K562 (cell line): ENCODE measurements at regions not wholly inside any gene's neighbourhood (a gene's known extent, or its start where the extent isn't known, plus 50 kb on each side); places are given as distances from the start of the nearest gene placed in this dataset.

ENCODE experiments used
- ATAC-seq: fragments of 200-7000 bp; cut with Tn5 transposase; 3 replicates; pipeline ENCODE4 v1.9.1; 2020; ENCODE audit warnings: moderate library complexity
- BruUV-seq: library from RNA; stranded (reverse); fragments of 400-500 nt; replicated peaks from 2 replicates; lab custom pipeline; 2021; lab: Mats Ljungman, UMichigan
- CTCF ChIA-PET: fragments of 300-600 bp; formaldehyde crosslinking; extraction: SDS; loops from one replicate; lab custom pipeline; 2021; ENCODE audit warnings: low intra/inter-chr PET ratio; lab: Yijun Ruan, JAX
- POLR2A ChIA-PET: fragments of 300-600, 350-650 bp; sonication (Branson Sonifier 250); formaldehyde crosslinking; extraction: SDS; loops from one replicate; lab custom pipeline; 2021; ENCODE audit warnings: antibody characterized with exemption, inconsistent platforms; lab: Yijun Ruan, JAX
- DNase-seq, 4 experiments: peaks; one replicate each; pipeline versions ENCODE4 v3.0.0 to v3.0.0-alpha.2; 2011 to 2018; ENCODE audit warnings: low spot score in 3 of 4, mixed read lengths in 3 of 4; ENCODE audit errors: extremely low read depth in 1 of 4
- FAIRE-seq: peaks from 2 replicates; lab custom pipeline; 2011; peaks lifted over from hg19 to GRCh38; lab: Jason Lieb, UNC
- H2AFZ ChIP-seq: 2 replicates; pipeline ENCODE4 v1.6.0; 2011; ENCODE audit warnings: low read depth, low read length, control low read depth, inconsistent platforms
- H3K27ac ChIP-seq: fragments of 200-600 bp; 3 replicates; pipeline ENCODE4 v1.8.0; 2011; ENCODE audit warnings: low read depth, mild to moderate bottlenecking, control low read depth, inconsistent platforms, low read length, moderate library complexity, mixed read lengths; ENCODE audit errors: extremely low read depth
- H3K27me3 ChIP-seq, 2 experiments: fragments of 300-600 bp in 1 of 2; 2 replicates in 1 of 2; 3 replicates in 1 of 2; pipeline versions ENCODE4 v1.6.0 to v1.8.0; 2011; ENCODE audit warnings: inconsistent platforms in 2 of 2, low read length in 2 of 2, mild to moderate bottlenecking in 1 of 2, mixed read lengths in 1 of 2, moderate library complexity in 1 of 2; ENCODE audit not compliant: control insufficient read depth in 2 of 2, insufficient read depth in 2 of 2
- H3K36me3 ChIP-seq: fragments of 300-600 bp; 3 replicates; pipeline ENCODE4 v1.8.0; 2011; ENCODE audit warnings: mild to moderate bottlenecking, low read length, inconsistent platforms; ENCODE audit not compliant: control insufficient read depth, insufficient read depth
- H3K4me1 ChIP-seq, 2 experiments: fragments of 200-600 bp in 1 of 2; replicated peaks in 1 of 2; 2 replicates in 1 of 2; 3 replicates in 1 of 2; pipeline versions ENCODE4 v1.5.1 to v1.8.0; 2011; ENCODE audit warnings: inconsistent platforms in 2 of 2, low read length in 2 of 2, mild to moderate bottlenecking in 1 of 2, mixed read lengths in 1 of 2, moderate library complexity in 1 of 2; ENCODE audit not compliant: control insufficient read depth in 2 of 2, insufficient read depth in 2 of 2
- H3K4me2 ChIP-seq: 2 replicates; pipeline ENCODE4 v1.6.1; 2011; ENCODE audit warnings: low read length, control low read depth, inconsistent platforms, mixed read lengths; ENCODE audit not compliant: insufficient read depth
- H3K4me3 ChIP-seq: fragments of 200-600 bp; sonication (generic), shearing (Covaris generic); 2 replicates; pipeline ENCODE4 v1.5.1; 2016; ENCODE audit warnings: control low read depth, inconsistent platforms
- H3K79me2 ChIP-seq: fragments of 200-600 bp; 3 replicates; pipeline ENCODE4 v1.8.0; 2011; ENCODE audit warnings: low read length, inconsistent platforms; ENCODE audit not compliant: control insufficient read depth, insufficient read depth
- H3K9ac ChIP-seq, 2 experiments: 2 replicates each; pipeline versions ENCODE4 v1.6.0 to v1.6.1; 2011; ENCODE audit warnings: low read depth in 2 of 2, low read length in 2 of 2, control low read depth in 1 of 2, inconsistent platforms in 1 of 2, mild to moderate bottlenecking in 1 of 2, mixed read lengths in 1 of 2; ENCODE audit not compliant: insufficient read depth in 1 of 2
- H3K9me1 ChIP-seq: one replicate; pipeline ENCODE4 v1.6.0; 2011; ENCODE audit warnings: inconsistent platforms, mild to moderate bottlenecking, low read length, moderate library complexity; ENCODE audit not compliant: control insufficient read depth, insufficient read depth
- H3K9me3 ChIP-seq: replicated peaks from 2 replicates; pipeline ENCODE4 v1.5.1; 2011; ENCODE audit warnings: low read depth, low read length, inconsistent platforms; ENCODE audit not compliant: control insufficient read depth, insufficient read depth
- H4K20me1 ChIP-seq: replicated peaks from 2 replicates; pipeline ENCODE4 v1.6.1; 2011; ENCODE audit warnings: low read length, inconsistent platforms, mixed read lengths; ENCODE audit not compliant: control insufficient read depth, insufficient read depth
- EHMT2 ChIP-seq: fragments of 450-650 bp; IDR thresholded peaks from 2 replicates; pipeline ENCODE4 v1.6.1; 2018; ENCODE audit warnings: antibody characterized with exemption
- GTF2E2 ChIP-seq: fragments of 200-800 bp; sonication (Bioruptor generic); IDR thresholded peaks from 2 replicates; pipeline ENCODE4 v1.6.1; 2016; ENCODE audit warnings: missing genetic modification characterization, missing compliant biosample characterization
- MTA1 ChIP-seq: fragments of 450-650 bp; IDR thresholded peaks from 2 replicates; pipeline ENCODE4 v1.6.1; 2017; ENCODE audit warnings: borderline replicate concordance
- NR2F6 ChIP-seq: fragments of 450-650 bp; formaldehyde crosslinking; IDR thresholded peaks from 2 replicates; pipeline ENCODE4 v1.4.0; 2020; ENCODE audit warnings: mild to moderate bottlenecking
- PRPF4 ChIP-seq: fragments of 200-400 bp; formaldehyde crosslinking; IDR thresholded peaks from one replicate; pipeline ENCODE4 v1.6.1; 2017; ENCODE audit warnings: low read length, low read depth, mild to moderate bottlenecking; ENCODE audit not compliant: insufficient read depth, poor library complexity, severe bottlenecking
- SMAD1 ChIP-seq: fragments of 150-350 bp; IDR thresholded peaks from 2 replicates; pipeline ENCODE4 v1.6.1; 2014; ENCODE audit warnings: low read length, low read depth; ENCODE audit not compliant: partially characterized antibody
- XRCC3 ChIP-seq: fragments of 450-650 bp; IDR thresholded peaks from 2 replicates; pipeline ENCODE4 v1.6.1; 2017; ENCODE audit warnings: mild to moderate bottlenecking, moderate library complexity
- ZNF717 ChIP-seq: fragments of 250-450 bp; sonication (Bioruptor Pico); IDR thresholded peaks from 2 replicates; pipeline ENCODE4 v1.5.0; 2021
- WGBS: fragments of 100-300 bp; shearing (Covaris generic); methylation state at CpG from one replicate; pipeline ENCODE4 v1.1.6; 2016; ENCODE audit warnings: low coverage, mixed read lengths; ENCODE audit not compliant: insufficient coverage; ENCODE audit errors: missing lambda C conversion rate; 5-methylcytosine and 5-hydroxymethylcytosine counted together
- in situ Hi-C: fragments of 300-500 bp; cut with MboI; formaldehyde crosslinking; loops from 4 replicates; pipeline ENCODE4 v1.15.0; 2018; ENCODE audit warnings: inconsistent platforms, mixed read lengths
- intact Hi-C: fragments of 100-400 bp; cut with micrococcal nuclease; formaldehyde crosslinking; loops from 2 replicates; pipeline ENCODE4 v1.14.2; 2022
- TF ChIP-seq, protein P1 (sequence below), 2 experiments: fragments of 450-650 bp in 1 of 2; IDR thresholded peaks; 2 replicates each; pipeline ENCODE4 v1.6.1; 2011 to 2017; ENCODE audit warnings: low read depth in 2 of 2, antibody characterized with exemption in 1 of 2, borderline replicate concordance in 1 of 2, low read length in 1 of 2, mild to moderate bottlenecking in 1 of 2, mixed read lengths in 1 of 2; ENCODE audit not compliant: control insufficient read depth in 1 of 2
- TF ChIP-seq, protein P2 (sequence below): sonication (generic); formaldehyde crosslinking; IDR thresholded peaks from 2 replicates; pipeline ENCODE4 v1.8.1; 2023; ENCODE audit warnings: missing genetic modification reagents, mild to moderate bottlenecking, borderline replicate concordance
- TF ChIP-seq, protein P3 (sequence below): fragments of 250-450 bp; sonication (Bioruptor Pico); IDR thresholded peaks from 2 replicates; pipeline ENCODE4 v1.9.0; 2021; ENCODE audit warnings: mild to moderate bottlenecking, inconsistent platforms

DNA sequence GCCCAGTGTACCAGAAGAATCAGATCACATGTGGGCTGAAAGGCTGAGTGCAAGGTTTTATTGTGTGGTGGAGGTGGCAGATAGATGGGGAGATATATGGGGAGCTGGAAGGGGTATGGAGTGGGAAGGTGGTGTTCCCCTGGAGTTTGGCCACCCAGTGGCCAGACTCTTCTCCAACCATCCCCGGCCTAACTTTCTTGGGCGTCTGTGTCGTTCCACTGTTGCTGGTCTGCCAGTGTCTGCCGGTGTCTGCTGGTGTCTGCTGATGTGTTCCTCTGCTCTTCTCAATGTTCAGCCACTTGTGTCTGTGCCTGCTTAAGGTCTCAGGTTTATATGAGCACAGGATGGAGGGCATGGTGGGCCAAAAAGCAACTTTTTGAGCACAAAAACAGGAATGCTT lies 78.4 kb upstream of the PALS2 start (continued):
- TF ChIP-seq, protein P1, sequence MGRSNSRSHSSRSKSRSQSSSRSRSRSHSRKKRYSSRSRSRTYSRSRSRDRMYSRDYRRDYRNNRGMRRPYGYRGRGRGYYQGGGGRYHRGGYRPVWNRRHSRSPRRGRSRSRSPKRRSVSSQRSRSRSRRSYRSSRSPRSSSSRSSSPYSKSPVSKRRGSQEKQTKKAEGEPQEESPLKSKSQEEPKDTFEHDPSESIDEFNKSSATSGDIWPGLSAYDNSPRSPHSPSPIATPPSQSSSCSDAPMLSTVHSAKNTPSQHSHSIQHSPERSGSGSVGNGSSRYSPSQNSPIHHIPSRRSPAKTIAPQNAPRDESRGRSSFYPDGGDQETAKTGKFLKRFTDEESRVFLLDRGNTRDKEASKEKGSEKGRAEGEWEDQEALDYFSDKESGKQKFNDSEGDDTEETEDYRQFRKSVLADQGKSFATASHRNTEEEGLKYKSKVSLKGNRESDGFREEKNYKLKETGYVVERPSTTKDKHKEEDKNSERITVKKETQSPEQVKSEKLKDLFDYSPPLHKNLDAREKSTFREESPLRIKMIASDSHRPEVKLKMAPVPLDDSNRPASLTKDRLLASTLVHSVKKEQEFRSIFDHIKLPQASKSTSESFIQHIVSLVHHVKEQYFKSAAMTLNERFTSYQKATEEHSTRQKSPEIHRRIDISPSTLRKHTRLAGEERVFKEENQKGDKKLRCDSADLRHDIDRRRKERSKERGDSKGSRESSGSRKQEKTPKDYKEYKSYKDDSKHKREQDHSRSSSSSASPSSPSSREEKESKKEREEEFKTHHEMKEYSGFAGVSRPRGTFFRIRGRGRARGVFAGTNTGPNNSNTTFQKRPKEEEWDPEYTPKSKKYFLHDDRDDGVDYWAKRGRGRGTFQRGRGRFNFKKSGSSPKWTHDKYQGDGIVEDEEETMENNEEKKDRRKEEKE (IDR thresholded peaks at IDR 0.05; ENCODE audit: borderline replicate concordance in 1 of 2, control insufficient read depth in 1 of 2, low read depth in 2 of 2, low read length in 1 of 2) = no peak
- TF ChIP-seq, all 486 proteins: peak for 0

DNA sequence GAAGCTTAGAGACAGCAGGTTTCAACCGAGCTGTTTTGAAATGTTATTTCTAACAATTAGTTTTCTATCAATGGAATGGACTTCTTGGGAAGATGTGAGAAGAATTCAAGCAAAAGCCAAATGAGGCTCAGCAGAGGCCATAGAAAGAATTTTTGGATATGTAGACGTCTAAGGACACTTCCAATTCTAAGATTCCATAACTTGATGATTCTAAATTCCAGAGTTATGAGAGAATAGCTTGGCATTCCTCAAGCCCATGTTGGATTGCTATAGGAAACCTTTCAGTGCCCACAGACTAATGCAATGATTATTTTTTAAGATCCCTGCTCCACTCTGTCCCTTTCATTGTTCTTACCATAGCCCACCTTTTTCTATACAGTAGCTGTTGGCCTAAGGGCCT lies 77.2 kb upstream of the PALS2 start:
- Histone ChIP-seq H3K27ac (no peak overlapping the region), H3K9ac (no peak overlapping the region), H2AFZ (no peak overlapping the region), H4K20me1 (no peaks in the 10 kb centered on the region), H3K36me3 (no peaks in the 10 kb centered on the region), H3K27me3 (peaks cover 8 to 30% of the 10 kb centered on the region in 2 experiments), H3K79me2 (no peaks in the 10 kb centered on the region), H3K4me3 (no peak overlapping the region), H3K9me1 (no peaks in the 10 kb centered on the region), H3K4me2 (no peak overlapping the region), H3K4me1 (no peaks in the 10 kb centered on the region), H3K9me3 (no peaks in the 10 kb centered on the region)
- DNase-seq = no peak
- no TSS peak for BruUV-seq
- no peak for ATAC-seq
- intact Hi-C loops = no loop called here
- FAIRE-seq = no peak
- in situ Hi-C loops = no loop called here
- POLR2A ChIA-PET = interaction anchor here (0.5 to 0.7 kb wide), 4 partner anchors 12 to 700 kb away, joined by 3 read pairs; no protein-coding TSS in a partner anchor
- CTCF ChIA-PET = interaction anchor here (0.7 kb wide), 1 partner anchor 1635 kb away, joined by 3 read pairs; no protein-coding TSS in a partner anchor
- WGBS = 2% methylated on average over 2 of the region's 2 CpGs
- TF ChIP-seq NR2F6 (CRISPR knock-in tag) (no peak), XRCC3 (no peak), PRPF4 (no peak), GTF2E2 (no peak), ZNF717 (CRISPR knock-in tag) (no peak), SMAD1 (no peak), MTA1 (no peak), EHMT2 (no peak)
- TF ChIP-seq, protein P2, sequence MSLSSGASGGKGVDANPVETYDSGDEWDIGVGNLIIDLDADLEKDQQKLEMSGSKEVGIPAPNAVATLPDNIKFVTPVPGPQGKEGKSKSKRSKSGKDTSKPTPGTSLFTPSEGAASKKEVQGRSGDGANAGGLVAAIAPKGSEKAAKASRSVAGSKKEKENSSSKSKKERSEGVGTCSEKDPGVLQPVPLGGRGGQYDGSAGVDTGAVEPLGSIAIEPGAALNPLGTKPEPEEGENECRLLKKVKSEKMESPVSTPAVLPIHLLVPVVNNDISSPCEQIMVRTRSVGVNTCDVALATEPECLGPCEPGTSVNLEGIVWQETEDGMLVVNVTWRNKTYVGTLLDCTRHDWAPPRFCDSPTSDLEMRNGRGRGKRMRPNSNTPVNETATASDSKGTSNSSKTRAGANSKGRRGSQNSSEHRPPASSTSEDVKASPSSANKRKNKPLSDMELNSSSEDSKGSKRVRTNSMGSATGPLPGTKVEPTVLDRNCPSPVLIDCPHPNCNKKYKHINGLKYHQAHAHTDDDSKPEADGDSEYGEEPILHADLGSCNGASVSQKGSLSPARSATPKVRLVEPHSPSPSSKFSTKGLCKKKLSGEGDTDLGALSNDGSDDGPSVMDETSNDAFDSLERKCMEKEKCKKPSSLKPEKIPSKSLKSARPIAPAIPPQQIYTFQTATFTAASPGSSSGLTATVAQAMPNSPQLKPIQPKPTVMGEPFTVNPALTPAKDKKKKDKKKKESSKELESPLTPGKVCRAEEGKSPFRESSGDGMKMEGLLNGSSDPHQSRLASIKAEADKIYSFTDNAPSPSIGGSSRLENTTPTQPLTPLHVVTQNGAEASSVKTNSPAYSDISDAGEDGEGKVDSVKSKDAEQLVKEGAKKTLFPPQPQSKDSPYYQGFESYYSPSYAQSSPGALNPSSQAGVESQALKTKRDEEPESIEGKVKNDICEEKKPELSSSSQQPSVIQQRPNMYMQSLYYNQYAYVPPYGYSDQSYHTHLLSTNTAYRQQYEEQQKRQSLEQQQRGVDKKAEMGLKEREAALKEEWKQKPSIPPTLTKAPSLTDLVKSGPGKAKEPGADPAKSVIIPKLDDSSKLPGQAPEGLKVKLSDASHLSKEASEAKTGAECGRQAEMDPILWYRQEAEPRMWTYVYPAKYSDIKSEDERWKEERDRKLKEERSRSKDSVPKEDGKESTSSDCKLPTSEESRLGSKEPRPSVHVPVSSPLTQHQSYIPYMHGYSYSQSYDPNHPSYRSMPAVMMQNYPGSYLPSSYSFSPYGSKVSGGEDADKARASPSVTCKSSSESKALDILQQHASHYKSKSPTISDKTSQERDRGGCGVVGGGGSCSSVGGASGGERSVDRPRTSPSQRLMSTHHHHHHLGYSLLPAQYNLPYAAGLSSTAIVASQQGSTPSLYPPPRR (CRISPR knock-in tag) = no peak
- TF ChIP-seq, protein P3, sequence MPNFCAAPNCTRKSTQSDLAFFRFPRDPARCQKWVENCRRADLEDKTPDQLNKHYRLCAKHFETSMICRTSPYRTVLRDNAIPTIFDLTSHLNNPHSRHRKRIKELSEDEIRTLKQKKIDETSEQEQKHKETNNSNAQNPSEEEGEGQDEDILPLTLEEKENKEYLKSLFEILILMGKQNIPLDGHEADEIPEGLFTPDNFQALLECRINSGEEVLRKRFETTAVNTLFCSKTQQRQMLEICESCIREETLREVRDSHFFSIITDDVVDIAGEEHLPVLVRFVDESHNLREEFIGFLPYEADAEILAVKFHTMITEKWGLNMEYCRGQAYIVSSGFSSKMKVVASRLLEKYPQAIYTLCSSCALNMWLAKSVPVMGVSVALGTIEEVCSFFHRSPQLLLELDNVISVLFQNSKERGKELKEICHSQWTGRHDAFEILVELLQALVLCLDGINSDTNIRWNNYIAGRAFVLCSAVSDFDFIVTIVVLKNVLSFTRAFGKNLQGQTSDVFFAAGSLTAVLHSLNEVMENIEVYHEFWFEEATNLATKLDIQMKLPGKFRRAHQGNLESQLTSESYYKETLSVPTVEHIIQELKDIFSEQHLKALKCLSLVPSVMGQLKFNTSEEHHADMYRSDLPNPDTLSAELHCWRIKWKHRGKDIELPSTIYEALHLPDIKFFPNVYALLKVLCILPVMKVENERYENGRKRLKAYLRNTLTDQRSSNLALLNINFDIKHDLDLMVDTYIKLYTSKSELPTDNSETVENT = no peak
